IgD-negative memory B cell (primary cell): ENCODE measurements at regions not wholly inside any gene's neighbourhood (a gene's known extent, or its start where the extent isn't known, plus 50 kb on each side); places are given as distances from the start of the nearest gene placed in this dataset.

Experiments used
- H3K27ac Mint-ChIP-seq, 3 donors: one replicate each; pipeline ENCODE4 v1.8.0; 2020 to 2022; ENCODE audit warnings: mild to moderate bottlenecking in 3 of 3, mixed read lengths in 3 of 3, moderate library complexity in 1 of 3
- H3K27me3 Mint-ChIP-seq: one replicate; pipeline ENCODE4 v1.8.0; 2021; ENCODE audit warnings: mixed read lengths
- H3K36me3 Mint-ChIP-seq: one replicate; pipeline ENCODE4 v1.8.0; 2020; ENCODE audit warnings: mild to moderate bottlenecking, mixed read lengths
- H3K4me1 Mint-ChIP-seq, 3 donors: one replicate each; pipeline ENCODE4 v1.8.0; 2020 to 2022; ENCODE audit warnings: mixed read lengths in 3 of 3, mild to moderate bottlenecking in 1 of 3
- H3K4me3 Mint-ChIP-seq, 4 donors: one replicate each; pipeline ENCODE4 v1.8.0; 2020 to 2022; ENCODE audit warnings: mild to moderate bottlenecking in 4 of 4, mixed read lengths in 4 of 4, moderate library complexity in 3 of 4
- H3K9me3 Mint-ChIP-seq, 3 donors: one replicate each; pipeline ENCODE4 v1.8.0; 2020 to 2021; ENCODE audit warnings: mixed read lengths in 3 of 3, mild to moderate bottlenecking in 1 of 3

DNA sequence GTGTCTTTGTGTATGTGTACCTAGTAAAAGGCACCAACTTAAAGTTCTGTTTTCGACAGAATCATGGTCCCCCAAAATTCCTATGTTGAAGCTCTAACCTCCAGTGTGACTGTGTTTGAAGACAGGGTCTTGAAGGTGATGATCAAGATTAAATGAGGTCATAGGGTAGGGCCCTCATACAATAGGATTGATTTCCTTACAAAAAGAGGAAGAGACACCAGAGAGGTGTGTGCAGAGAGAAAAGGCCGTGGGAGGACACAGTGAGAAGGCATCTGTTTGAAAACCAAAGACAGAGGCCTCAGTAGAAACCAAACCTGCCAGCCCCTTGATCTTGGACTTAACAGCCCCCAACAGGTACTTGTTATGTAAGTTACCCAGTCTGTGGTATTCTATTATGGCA lies 52.0 kb upstream of the CORO2B start:
- H3K27ac Mint-ChIP-seq: no peak overlapping the region
- H3K27me3 Mint-ChIP-seq: peaks cover 4% of the 10 kb centered on the region

GRCh38 chr15:68528626-68529290 lies 50.0 kb upstream of the CORO2B start:
- H3K27me3 Mint-ChIP-seq: peaks cover 4% of the 10 kb centered on the region
- H3K27ac Mint-ChIP-seq: no peak overlapping the region
- H3K4me3 Mint-ChIP-seq: peak overlapping the region in 2 of 4 donors; percentile 66 to 81
- peaks cover 3 to 19% (median 7%) of the 10 kb centered on the region in 3 donors for H3K9me3 Mint-ChIP-seq
- peaks cover 3% of the 10 kb centered on the region for H3K36me3 Mint-ChIP-seq
- peaks cover 4 to 20% (median 12%) of the 10 kb centered on the region in 3 donors for H3K4me1 Mint-ChIP-seq

More for the DNA sequence above, 52.0 kb upstream of the CORO2B start:
- peaks cover 4 to 20% (median 12%) of the 10 kb centered on the region in 3 donors for H3K4me1 Mint-ChIP-seq
- no peaks in the 10 kb centered on the region for H3K36me3 Mint-ChIP-seq
- H3K4me3 Mint-ChIP-seq: no peak overlapping the region
- peaks cover 0 to 6% (median 3%) of the 10 kb centered on the region in 3 donors for H3K9me3 Mint-ChIP-seq
